Activated CD4-positive, alpha-beta T cell treated with anti-CD3 and anti-CD28 coated beads, Interleukin-2, amount 10 ng/mL, durations not matched to agents 7 days and 5 days (primary cell): ENCODE measurements at regions not wholly inside any gene's neighbourhood (a gene's known extent, or its start where the extent isn't known, plus 50 kb on each side); places are given as distances from the start of the nearest gene placed in this dataset.

Experiments
- CTCF ChIA-PET: fragments of 350-600 bp; sonication (Branson Sonifier 250); formaldehyde crosslinking; loops from one replicate; lab custom pipeline; 2021; ENCODE audit warnings: antibody characterized with exemption; lab: Charles Lee
- POLR2A ChIA-PET: fragments of 350-600 bp; sonication (Branson Sonifier 250); formaldehyde crosslinking; loops from one replicate; lab custom pipeline; 2021; ENCODE audit warnings: antibody characterized with exemption; lab: Charles Lee
- DNase-seq: peaks from one replicate; pipeline ENCODE4 v3.0.0-alpha.2; 2020
- H3K27ac Mint-ChIP-seq: one replicate; pipeline ENCODE4 v1.8.0; 2021; ENCODE audit warnings: mild to moderate bottlenecking, moderate library complexity, mixed read lengths
- H3K27me3 Mint-ChIP-seq: one replicate; pipeline ENCODE4 v1.8.0; 2021; ENCODE audit warnings: mixed read lengths
- H3K36me3 Mint-ChIP-seq: one replicate; pipeline ENCODE4 v1.8.0; 2021; ENCODE audit warnings: low read depth, mixed read lengths
- H3K4me1 Mint-ChIP-seq: one replicate; pipeline ENCODE4 v1.8.0; 2021; ENCODE audit warnings: mixed read lengths
- H3K4me3 Mint-ChIP-seq: one replicate; pipeline ENCODE4 v1.8.0; 2021; ENCODE audit warnings: mild to moderate bottlenecking, moderate library complexity, mixed read lengths
- H3K9me3 Mint-ChIP-seq: one replicate; pipeline ENCODE4 v1.8.0; 2021; ENCODE audit warnings: mixed read lengths

- DNase-seq, result no peak
- Mint-ChIP-seq H3K4me3 (no peak overlapping the region), H3K9me3 (peaks cover 2% of the 10 kb centered on the region), H3K27me3 (no peaks in the 10 kb centered on the region), H3K27ac (no peak overlapping the region), H3K4me1 (no peaks in the 10 kb centered on the region), H3K36me3 (no peaks in the 10 kb centered on the region)
- POLR2A ChIA-PET, result no interaction called here
- CTCF ChIA-PET, result no interaction called here
Observed at GRCh38 chr3:74436184-74436583, 178.3 kb downstream of the CNTN3 start.

GRCh38 chr3:74435631-74436030 is 178.8 kb downstream of the CNTN3 start:
- H3K27me3 Mint-ChIP-seq, result no peaks in the 10 kb centered on the region
- H3K4me3 Mint-ChIP-seq, result no peak overlapping the region
- no peaks in the 10 kb centered on the region for H3K4me1 Mint-ChIP-seq
- no peak for DNase-seq
- H3K36me3 Mint-ChIP-seq, result no peaks in the 10 kb centered on the region
- H3K27ac Mint-ChIP-seq, result no peak overlapping the region
- ChIA-PET CTCF (no interaction called here), POLR2A (no interaction called here)
- peaks cover 2% of the 10 kb centered on the region for H3K9me3 Mint-ChIP-seq

DNA sequence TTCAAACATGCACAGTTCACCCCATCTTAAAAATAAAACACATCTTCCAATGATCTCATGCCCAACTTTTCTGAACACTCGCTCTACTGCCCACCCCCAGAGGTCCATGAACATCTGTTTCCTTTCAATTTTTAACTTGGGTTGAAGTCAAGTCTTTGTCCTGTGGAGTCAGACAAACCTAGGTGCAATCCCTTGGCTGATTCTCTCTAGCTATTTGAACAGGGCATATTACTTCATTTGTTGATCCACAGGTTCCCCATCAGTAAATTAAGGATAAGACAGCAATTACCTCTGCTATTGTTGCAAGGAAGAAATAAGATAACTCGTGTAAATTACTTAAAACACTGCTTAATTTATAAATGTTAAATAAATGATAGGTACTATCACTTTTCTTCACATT is 180.1 kb downstream of the CNTN3 start:
- ChIA-PET CTCF (no interaction called here), POLR2A (no interaction called here)
- Mint-ChIP-seq H3K4me1 (no peaks in the 10 kb centered on the region), H3K4me3 (no peak overlapping the region), H3K36me3 (no peaks in the 10 kb centered on the region), H3K27ac (no peak overlapping the region), H3K27me3 (no peaks in the 10 kb centered on the region), H3K9me3 (peaks cover 2% of the 10 kb centered on the region)
- DNase-seq, result no peak

DNA sequence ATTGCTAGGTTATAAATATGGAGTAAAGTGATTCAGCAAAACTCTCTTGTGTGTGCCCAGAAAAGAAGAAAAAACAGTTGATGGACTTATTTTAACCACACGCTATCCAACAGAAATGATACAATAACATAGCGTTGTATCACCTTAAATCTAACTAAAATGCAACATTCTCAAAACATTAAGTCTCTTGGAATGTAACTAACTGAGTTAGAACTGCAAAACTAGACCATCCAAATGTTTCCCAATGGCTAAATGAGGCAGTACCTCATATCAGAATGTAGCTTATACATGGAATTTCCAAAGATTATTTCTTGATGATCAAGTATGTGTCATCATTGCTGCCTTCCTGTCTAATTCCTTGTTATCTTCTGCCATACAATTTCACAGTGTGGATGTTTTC is 187.9 kb downstream of the CNTN3 start:
- H3K9me3 Mint-ChIP-seq, result no peaks in the 10 kb centered on the region
- ChIA-PET POLR2A (no interaction called here), CTCF (no interaction called here)
- H3K27me3 Mint-ChIP-seq, result no peaks in the 10 kb centered on the region
- no peak for DNase-seq
- H3K4me1 Mint-ChIP-seq, result no peaks in the 10 kb centered on the region
- no peaks in the 10 kb centered on the region for H3K36me3 Mint-ChIP-seq
- no peak overlapping the region for H3K4me3 Mint-ChIP-seq
- H3K27ac Mint-ChIP-seq, result no peak overlapping the region

GRCh38 chr3:74423867-74424266 is 190.6 kb downstream of the CNTN3 start:
- H3K4me1 Mint-ChIP-seq, result no peaks in the 10 kb centered on the region
- no peaks in the 10 kb centered on the region for H3K27me3 Mint-ChIP-seq
- ChIA-PET POLR2A (no interaction called here), CTCF (no interaction called here)
- no peaks in the 10 kb centered on the region for H3K36me3 Mint-ChIP-seq
- no peaks in the 10 kb centered on the region for H3K9me3 Mint-ChIP-seq
- H3K4me3 Mint-ChIP-seq, result no peak overlapping the region
- no peak overlapping the region for H3K27ac Mint-ChIP-seq
- DNase-seq, result no peak

DNA sequence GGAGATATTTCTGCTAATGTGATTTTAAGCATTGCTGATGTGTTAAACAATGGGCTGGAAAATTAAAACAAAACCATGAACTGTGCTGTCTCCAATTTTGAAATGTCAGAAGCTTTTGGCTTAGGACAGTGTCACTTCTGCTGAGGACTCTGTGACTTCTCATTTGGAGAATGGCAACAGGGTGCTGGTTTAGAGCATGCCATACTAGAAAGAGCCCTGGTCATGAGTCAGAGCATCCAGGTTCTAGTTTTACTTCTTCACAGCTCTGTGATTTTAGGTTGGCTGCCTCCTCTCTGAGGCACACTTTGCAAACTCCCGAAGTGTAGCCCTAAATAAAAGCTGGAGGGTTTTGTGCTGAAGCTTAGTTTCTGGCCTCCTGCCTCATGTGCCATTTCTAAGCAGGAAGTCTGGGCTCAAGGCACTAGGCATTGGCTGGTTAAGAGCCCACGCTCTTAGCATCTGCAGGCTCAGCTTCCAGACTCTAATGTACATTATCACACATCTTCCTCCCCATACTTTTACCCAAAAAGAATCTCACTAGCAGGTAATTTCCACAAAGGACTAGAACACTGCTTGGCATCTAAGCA is 193.8 kb downstream of the CNTN3 start:
- DNase-seq, result no peak
- ChIA-PET CTCF (no interaction called here), POLR2A (no interaction called here)
- H3K9me3 Mint-ChIP-seq, result peaks cover 6% of the 10 kb centered on the region
- H3K36me3 Mint-ChIP-seq, result no peaks in the 10 kb centered on the region
- H3K4me3 Mint-ChIP-seq, result no peak overlapping the region
- no peak overlapping the region for H3K27ac Mint-ChIP-seq
- no peaks in the 10 kb centered on the region for H3K4me1 Mint-ChIP-seq
- H3K27me3 Mint-ChIP-seq, result no peaks in the 10 kb centered on the region

DNA sequence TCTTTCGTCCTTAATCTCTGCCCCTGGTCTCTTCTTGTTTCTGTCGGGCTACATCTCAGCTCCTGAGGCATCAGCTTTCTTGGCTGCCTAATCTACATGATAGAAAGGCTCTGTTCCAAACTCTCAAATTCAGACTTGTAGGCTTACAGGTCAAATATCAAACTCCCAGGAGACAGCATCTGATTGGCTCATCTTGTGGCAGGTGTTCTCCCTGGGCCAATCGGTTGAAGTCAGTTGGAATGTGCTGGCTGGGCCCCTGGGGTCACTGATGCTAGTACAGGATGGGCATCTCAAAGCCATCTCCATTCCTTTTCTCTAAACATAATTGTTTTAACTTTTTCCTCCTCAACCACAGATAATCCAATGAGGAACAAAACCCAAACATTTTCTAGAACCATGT is 198.7 kb downstream of the CNTN3 start:
- POLR2A ChIA-PET, result no interaction called here
- peaks cover 8% of the 10 kb centered on the region for H3K9me3 Mint-ChIP-seq
- no peaks in the 10 kb centered on the region for H3K27me3 Mint-ChIP-seq
- no peak overlapping the region for H3K27ac Mint-ChIP-seq
- CTCF ChIA-PET, result no interaction called here
- no peaks in the 10 kb centered on the region for H3K36me3 Mint-ChIP-seq
- no peaks in the 10 kb centered on the region for H3K4me1 Mint-ChIP-seq
- DNase-seq, result no peak
- H3K4me3 Mint-ChIP-seq, result no peak overlapping the region

DNA sequence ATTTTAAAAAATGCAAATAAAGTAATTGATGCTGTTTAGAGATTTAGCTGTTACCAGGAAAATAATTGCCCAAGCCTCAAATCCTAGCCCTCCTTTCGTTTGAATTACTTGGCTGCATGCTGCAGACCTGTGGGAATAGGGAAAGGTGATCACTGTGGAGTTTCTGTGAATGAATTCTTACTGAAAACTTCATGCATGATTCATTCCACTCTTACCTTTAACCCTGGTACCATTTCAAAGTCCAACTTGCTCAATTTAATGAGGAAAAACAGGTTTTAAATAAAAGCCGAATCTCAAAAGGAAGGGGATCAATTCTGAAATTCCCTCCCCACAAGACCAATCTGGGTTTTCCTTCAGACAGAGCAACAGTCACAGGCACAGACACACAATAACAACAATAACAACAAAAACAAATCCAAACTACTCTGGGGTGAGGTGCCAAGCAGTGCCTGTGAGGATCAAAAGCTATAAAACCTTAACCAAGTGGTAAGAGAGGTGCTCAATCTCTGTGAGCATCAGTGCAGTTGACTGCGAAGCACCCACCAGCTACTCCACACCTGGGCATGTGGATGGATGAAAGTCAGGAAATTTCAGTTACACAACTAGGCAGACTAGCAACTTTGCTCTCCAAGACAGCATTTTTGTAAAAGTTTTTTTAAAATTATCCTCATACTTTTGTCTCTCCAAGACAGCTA is 200.8 kb downstream of the CNTN3 start:
- no peaks in the 10 kb centered on the region for H3K27me3 Mint-ChIP-seq
- no peaks in the 10 kb centered on the region for H3K4me1 Mint-ChIP-seq
- DNase-seq, result no peak
- CTCF ChIA-PET, result no interaction called here
- POLR2A ChIA-PET, result no interaction called here
- H3K4me3 Mint-ChIP-seq, result no peak overlapping the region
- H3K27ac Mint-ChIP-seq, result no peak overlapping the region
- peaks cover 8% of the 10 kb centered on the region for H3K9me3 Mint-ChIP-seq
- no peaks in the 10 kb centered on the region for H3K36me3 Mint-ChIP-seq

DNA sequence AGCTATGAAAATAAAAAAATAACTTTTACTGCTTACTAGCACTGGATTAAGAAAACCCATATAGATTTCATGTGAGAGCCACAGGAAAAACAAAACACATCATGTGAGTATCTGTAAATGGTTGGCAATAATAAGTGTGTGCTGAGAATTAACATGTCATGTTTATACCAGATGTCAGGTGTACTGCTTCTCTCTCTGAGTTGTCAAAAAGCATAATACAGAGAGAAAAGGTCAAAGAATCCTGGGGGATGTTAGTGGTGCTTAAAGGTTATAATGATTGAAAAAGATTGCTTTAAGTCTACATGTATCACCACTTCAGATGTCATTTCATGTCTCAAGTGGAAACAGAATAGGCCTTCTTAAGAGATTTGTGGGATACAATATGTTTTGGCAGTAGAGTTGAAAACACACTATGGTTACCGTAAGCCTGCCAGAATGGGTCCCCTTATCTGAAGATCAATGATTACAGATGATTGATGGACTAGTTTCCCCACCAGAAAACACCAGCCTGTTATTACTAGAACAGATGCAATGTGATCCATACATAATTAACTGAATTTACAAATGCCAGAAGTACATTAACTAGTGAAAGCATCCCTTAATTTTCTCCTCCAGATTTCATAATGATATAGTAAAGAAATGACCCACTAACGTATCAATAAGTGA is 204.1 kb downstream of the CNTN3 start:
- CTCF ChIA-PET, result no interaction called here

GRCh38 chr3:74409066-74409465 is 205.4 kb downstream of the CNTN3 start:
- H3K9me3 Mint-ChIP-seq, result peaks cover 5% of the 10 kb centered on the region
- no peak for DNase-seq
- no peak overlapping the region for H3K27ac Mint-ChIP-seq
- no peaks in the 10 kb centered on the region for H3K36me3 Mint-ChIP-seq
- H3K27me3 Mint-ChIP-seq, result no peaks in the 10 kb centered on the region
- ChIA-PET CTCF (no interaction called here), POLR2A (no interaction called here)
- no peaks in the 10 kb centered on the region for H3K4me1 Mint-ChIP-seq
- no peak overlapping the region for H3K4me3 Mint-ChIP-seq

More for the DNA sequence above, 204.1 kb downstream of the CNTN3 start:
- Mint-ChIP-seq H3K36me3 (no peaks in the 10 kb centered on the region), H3K27me3 (no peaks in the 10 kb centered on the region), H3K4me1 (no peaks in the 10 kb centered on the region), H3K27ac (no peak overlapping the region), H3K4me3 (no peak overlapping the region), H3K9me3 (peaks cover 5% of the 10 kb centered on the region)
- DNase-seq, result no peak
- POLR2A ChIA-PET, result no interaction called here

GRCh38 chr3:74403307-74403706 is 211.2 kb downstream of the CNTN3 start:
- peaks cover 7% of the 10 kb centered on the region for H3K9me3 Mint-ChIP-seq
- ChIA-PET CTCF (no interaction called here), POLR2A (no interaction called here)
- no peaks in the 10 kb centered on the region for H3K4me1 Mint-ChIP-seq
- no peaks in the 10 kb centered on the region for H3K36me3 Mint-ChIP-seq
- DNase-seq, result no peak
- no peaks in the 10 kb centered on the region for H3K27me3 Mint-ChIP-seq
- no peak overlapping the region for H3K4me3 Mint-ChIP-seq
- no peak overlapping the region for H3K27ac Mint-ChIP-seq

GRCh38 chr3:74402821-74403220 is 211.6 kb downstream of the CNTN3 start:
- CTCF ChIA-PET, result no interaction called here
- no peak for DNase-seq
- H3K4me3 Mint-ChIP-seq, result no peak overlapping the region

GRCh38 chr3:74393426-74393825 is 221.0 kb downstream of the CNTN3 start:
- ChIA-PET CTCF (no interaction called here), POLR2A (no interaction called here)
- H3K27ac Mint-ChIP-seq, result no peak overlapping the region
- H3K27me3 Mint-ChIP-seq, result no peaks in the 10 kb centered on the region
- no peak overlapping the region for H3K4me3 Mint-ChIP-seq
- peaks cover 7% of the 10 kb centered on the region for H3K9me3 Mint-ChIP-seq
- H3K4me1 Mint-ChIP-seq, result no peaks in the 10 kb centered on the region
- DNase-seq, result no peak
- H3K36me3 Mint-ChIP-seq, result no peaks in the 10 kb centered on the region

More at GRCh38 chr3:74402821-74403220, 211.6 kb downstream of the CNTN3 start:
- Mint-ChIP-seq H3K4me1 (no peaks in the 10 kb centered on the region), H3K27ac (no peak overlapping the region), H3K9me3 (peaks cover 7% of the 10 kb centered on the region), H3K27me3 (no peaks in the 10 kb centered on the region), H3K36me3 (no peaks in the 10 kb centered on the region)
- POLR2A ChIA-PET, result no interaction called here
